ENCODE measurements at regions not wholly inside any gene's neighbourhood (a gene's known extent, or its start where the extent isn't known, plus 50 kb on each side); places are given as distances from the start of the nearest gene placed in this dataset.
A peak's percentile ranks its signal among the peaks of the same experiment; 100 is the strongest.

- DNase-seq = peak; percentile 50
- no peaks in the 10 kb centered on the region for H3K27me3 Mint-ChIP-seq
- H3K9me3 Mint-ChIP-seq = no peaks in the 10 kb centered on the region
- intact Hi-C loops (cut with micrococcal nuclease) = loop anchor here (10.0 kb wide), 1 partner anchor 812 kb away; the partner anchor contains the start of gene ING2
- H3K27ac Mint-ChIP-seq = no peak overlapping the region
- no peak overlapping the region for H3K4me3 Mint-ChIP-seq
- no peaks in the 10 kb centered on the region for H3K36me3 Mint-ChIP-seq (ENCODE audit: low read depth)
- peaks cover 65% of the 10 kb centered on the region for H3K4me1 Mint-ChIP-seq
Observed at GRCh38 chr4:184316821-184317220, 99.1 kb upstream of the ENPP6 start.

- DNase-seq = peak; percentile 45
- intact Hi-C loops (cut with micrococcal nuclease) = loop anchor here (10.0 kb wide), 1 partner anchor 811 kb away; the partner anchor contains the start of gene ING2
- Mint-ChIP-seq H3K9me3 (no peaks in the 10 kb centered on the region), H3K4me1 (peaks cover 75% of the 10 kb centered on the region), H3K4me3 (no peak overlapping the region), H3K27ac (peak overlapping the region; percentile 20), H3K36me3 (ENCODE audit: low read depth) (no peaks in the 10 kb centered on the region), H3K27me3 (no peaks in the 10 kb centered on the region)
Observed at GRCh38 chr4:184315675-184316359, 98.1 kb upstream of the ENPP6 start.

- Mint-ChIP-seq H3K4me3 (peak overlapping the region; percentile 32), H3K27ac (peak overlapping the region; percentile 72), H3K9me3 (no peaks in the 10 kb centered on the region), H3K27me3 (no peaks in the 10 kb centered on the region), H3K4me1 (peaks cover 79% of the 10 kb centered on the region), H3K36me3 (ENCODE audit: low read depth) (no peaks in the 10 kb centered on the region)
- intact Hi-C loops (cut with micrococcal nuclease) = loop anchor here (10.0 kb wide), 1 partner anchor 809 kb away; the partner anchor contains the start of gene ING2
- peak; percentile 58 for DNase-seq
Observed at GRCh38 chr4:184313702-184314659, 96.3 kb upstream of the ENPP6 start.

- H3K4me3 Mint-ChIP-seq = peak overlapping the region; percentile 32
- no peaks in the 10 kb centered on the region for H3K9me3 Mint-ChIP-seq
- H3K36me3 Mint-ChIP-seq (ENCODE audit: low read depth) = no peaks in the 10 kb centered on the region
- H3K27ac Mint-ChIP-seq = peak overlapping the region; percentile 67
- H3K4me1 Mint-ChIP-seq = peaks cover 72% of the 10 kb centered on the region
- intact Hi-C loops (cut with micrococcal nuclease) = loop anchor here (10.0 kb wide), 1 partner anchor 808 kb away; the partner anchor contains the start of gene ING2
- no peaks in the 10 kb centered on the region for H3K27me3 Mint-ChIP-seq
- DNase-seq = peak; percentile 60
Observed at GRCh38 chr4:184313058-184313581, 95.4 kb upstream of the ENPP6 start.

- peaks cover 68% of the 10 kb centered on the region for H3K4me1 Mint-ChIP-seq
- intact Hi-C loops (cut with micrococcal nuclease) = loop anchor here (10.0 kb wide), 1 partner anchor 807 kb away; the partner anchor contains the start of gene ING2
- H3K36me3 Mint-ChIP-seq (ENCODE audit: low read depth) = no peaks in the 10 kb centered on the region
- no peak overlapping the region for H3K4me3 Mint-ChIP-seq
- H3K27me3 Mint-ChIP-seq = no peaks in the 10 kb centered on the region
- H3K9me3 Mint-ChIP-seq = no peaks in the 10 kb centered on the region
- DNase-seq = peak; percentile 54
- H3K27ac Mint-ChIP-seq = no peak overlapping the region
Observed at GRCh38 chr4:184312126-184312525, 94.5 kb upstream of the ENPP6 start.

- peak; percentile 56 for DNase-seq
- peak overlapping the region; percentile 8 for H3K4me3 Mint-ChIP-seq
- H3K27me3 Mint-ChIP-seq = no peaks in the 10 kb centered on the region
- peaks cover 67% of the 10 kb centered on the region for H3K4me1 Mint-ChIP-seq
- H3K9me3 Mint-ChIP-seq = no peaks in the 10 kb centered on the region
- intact Hi-C loops (cut with micrococcal nuclease) = loop anchor here (1.0 to 10.0 kb wide), 2 partner anchors 28 to 806 kb away; partner anchors contain the start of gene ING2
- no peaks in the 10 kb centered on the region for H3K36me3 Mint-ChIP-seq (ENCODE audit: low read depth)
- H3K27ac Mint-ChIP-seq = peak overlapping the region; percentile 66
Observed at GRCh38 chr4:184310881-184311709, 93.4 kb upstream of the ENPP6 start.

GRCh38 chr4:184310171-184310567 lies 92.5 kb upstream of the ENPP6 start:
- Mint-ChIP-seq H3K4me3 (peak overlapping the region; percentile 16), H3K9me3 (no peaks in the 10 kb centered on the region), H3K27ac (peak overlapping the region; percentile 66), H3K4me1 (peaks cover 65% of the 10 kb centered on the region), H3K36me3 (ENCODE audit: low read depth) (no peaks in the 10 kb centered on the region), H3K27me3 (no peaks in the 10 kb centered on the region)
- intact Hi-C loops (cut with micrococcal nuclease) = loop anchor here (1.0 to 10.0 kb wide), 2 partner anchors 27 to 805 kb away; partner anchors contain the start of gene ING2
- DNase-seq = peak; percentile 78

- no peaks in the 10 kb centered on the region for H3K9me3 Mint-ChIP-seq
- intact Hi-C loops (cut with micrococcal nuclease) = loop anchor here (1.0 to 10.0 kb wide), 3 partner anchors 21 to 805 kb away; partner anchors contain the start of gene ING2
- peak; percentile 69 for DNase-seq
Observed at GRCh38 chr4:184309241-184310170, 91.8 kb upstream of the ENPP6 start.

GRCh38 chr4:184306949-184307348 lies 89.3 kb upstream of the ENPP6 start:
- DNase-seq = peak; percentile 59
- no peaks in the 10 kb centered on the region for H3K27me3 Mint-ChIP-seq
- peaks cover 9% of the 10 kb centered on the region for H3K9me3 Mint-ChIP-seq
- peaks cover 5% of the 10 kb centered on the region for H3K36me3 Mint-ChIP-seq (ENCODE audit: low read depth)
- H3K4me3 Mint-ChIP-seq = no peak overlapping the region
- intact Hi-C loops (cut with micrococcal nuclease) = no loop called here
- peaks cover 35% of the 10 kb centered on the region for H3K4me1 Mint-ChIP-seq
- no peak overlapping the region for H3K27ac Mint-ChIP-seq

More at GRCh38 chr4:184309241-184310170, 91.8 kb upstream of the ENPP6 start:
- Mint-ChIP-seq H3K27me3 (no peaks in the 10 kb centered on the region), H3K36me3 (ENCODE audit: low read depth) (peaks cover 2% of the 10 kb centered on the region), H3K27ac (peak overlapping the region; percentile 64), H3K4me1 (peaks cover 59% of the 10 kb centered on the region), H3K4me3 (peak overlapping the region; percentile 16)

GRCh38 chr4:184306470-184306869 lies 88.8 kb upstream of the ENPP6 start:
- no peak overlapping the region for H3K4me3 Mint-ChIP-seq
- peaks cover 9% of the 10 kb centered on the region for H3K9me3 Mint-ChIP-seq
- H3K27ac Mint-ChIP-seq = no peak overlapping the region
- no peaks in the 10 kb centered on the region for H3K27me3 Mint-ChIP-seq
- H3K36me3 Mint-ChIP-seq (ENCODE audit: low read depth) = peaks cover 5% of the 10 kb centered on the region
- H3K4me1 Mint-ChIP-seq = peaks cover 30% of the 10 kb centered on the region
- intact Hi-C loops (cut with micrococcal nuclease) = no loop called here
- DNase-seq = peak; percentile 14

GRCh38 chr4:184300816-184301215 lies 83.1 kb upstream of the ENPP6 start:
- peaks cover 5% of the 10 kb centered on the region for H3K36me3 Mint-ChIP-seq (ENCODE audit: low read depth)
- peak; percentile 16 for DNase-seq
- no peaks in the 10 kb centered on the region for H3K27me3 Mint-ChIP-seq
- H3K9me3 Mint-ChIP-seq = peaks cover 9% of the 10 kb centered on the region
- H3K27ac Mint-ChIP-seq = no peak overlapping the region
- no peak overlapping the region for H3K4me3 Mint-ChIP-seq
- H3K4me1 Mint-ChIP-seq = no peaks in the 10 kb centered on the region
- intact Hi-C loops (cut with micrococcal nuclease) = no loop called here

- intact Hi-C loops (cut with micrococcal nuclease) = no loop called here
- DNase-seq = peak; percentile 50
- Mint-ChIP-seq H3K9me3 (peaks cover 8% of the 10 kb centered on the region), H3K27me3 (no peaks in the 10 kb centered on the region), H3K4me3 (no peak overlapping the region), H3K27ac (no peak overlapping the region), H3K36me3 (ENCODE audit: low read depth) (no peaks in the 10 kb centered on the region), H3K4me1 (no peaks in the 10 kb centered on the region)
Observed at GRCh38 chr4:184298254-184298653, 80.6 kb upstream of the ENPP6 start.
